HepG2 (cell line): ENCODE measurements at regions not wholly inside any gene's neighbourhood (a gene's known extent, or its start where the extent isn't known, plus 50 kb on each side); places are given as distances from the start of the nearest gene placed in this dataset.

Experiments used
- ATF1 ChIP-seq: IDR thresholded peaks from 2 replicates; pipeline ENCODE4 v1.6.1; 2016; ENCODE audit warnings: mild to moderate bottlenecking, control low read depth
- BCLAF1 ChIP-seq: fragments of 450-650 bp; IDR thresholded peaks from 2 replicates; pipeline ENCODE4 v1.6.1; 2017; ENCODE audit warnings: mild to moderate bottlenecking
- FOXA1 ChIP-seq, 2 experiments: fragments of 450-650 bp in 1 of 2; sonication (generic) in 1 of 2; formaldehyde crosslinking in 1 of 2; IDR thresholded peaks; 2 replicates each; pipeline versions ENCODE4 v1.4.0 to v1.6.1; 2016 to 2020; ENCODE audit warnings: missing genetic modification reagents in 1 of 2
- GMEB1 ChIP-seq: sonication (generic); formaldehyde crosslinking; IDR thresholded peaks from 2 replicates; pipeline ENCODE4 v1.5.1; 2020; ENCODE audit warnings: missing genetic modification reagents, mild to moderate bottlenecking, borderline replicate concordance
- HMGXB4 ChIP-seq, 2 experiments: sonication (generic) in 1 of 2; formaldehyde crosslinking in 1 of 2; IDR thresholded peaks; 2 replicates each; pipeline versions ENCODE4 v1.4.0 to v1.6.1; 2018 to 2020; ENCODE audit warnings: missing genetic modification reagents in 2 of 2, borderline replicate concordance in 1 of 2, low read depth in 1 of 2, mild to moderate bottlenecking in 1 of 2, missing biosample characterization in 1 of 2
- JUND ChIP-seq: sonication (generic); formaldehyde crosslinking; IDR thresholded peaks from 2 replicates; pipeline ENCODE4 v1.8.0; 2022; ENCODE audit warnings: mild to moderate bottlenecking, missing genetic modification reagents
- NKX3-1 ChIP-seq: sonication (generic); formaldehyde crosslinking; IDR thresholded peaks from 2 replicates; pipeline ENCODE4 v1.5.0; 2020; ENCODE audit warnings: missing genetic modification reagents
- PATZ1 ChIP-seq: sonication (generic); formaldehyde crosslinking; IDR thresholded peaks from 2 replicates; pipeline ENCODE4 v1.4.0; 2020; ENCODE audit warnings: missing genetic modification reagents
- SOX6 ChIP-seq, 2 experiments: fragments of 450-650 bp in 1 of 2; sonication (generic) in 1 of 2; formaldehyde crosslinking in 1 of 2; IDR thresholded peaks; 2 replicates each; pipeline versions ENCODE4 v1.4.0 to v1.6.1; 2017 to 2020; ENCODE audit warnings: antibody characterized with exemption in 1 of 2, mild to moderate bottlenecking in 1 of 2, missing genetic modification reagents in 1 of 2
- SP5 ChIP-seq: IDR thresholded peaks from 2 replicates; pipeline ENCODE4 v1.6.1; 2016; ENCODE audit warnings: low read depth, borderline replicate concordance
- TBX2 ChIP-seq: sonication (generic); formaldehyde crosslinking; IDR thresholded peaks from 2 replicates; pipeline ENCODE4 v1.5.0; 2020; ENCODE audit warnings: missing genetic modification reagents, mild to moderate bottlenecking, borderline replicate concordance
- TRIM24 ChIP-seq: sonication (generic); formaldehyde crosslinking; IDR thresholded peaks from 2 replicates; pipeline ENCODE4 v1.8.0; 2022; ENCODE audit warnings: mild to moderate bottlenecking, missing genetic modification reagents
- ZBTB34 ChIP-seq: sonication (generic); formaldehyde crosslinking; IDR thresholded peaks from 2 replicates; pipeline ENCODE4 v1.8.0; 2022; ENCODE audit warnings: mild to moderate bottlenecking, missing genetic modification reagents
- ZNF280D ChIP-seq: sonication (generic); formaldehyde crosslinking; IDR thresholded peaks from 2 replicates; pipeline ENCODE4 v1.5.1; 2020; ENCODE audit warnings: mild to moderate bottlenecking, missing genetic modification reagents

GRCh38 chr6:113352029-113352801, 504.9 kb upstream of the MARCKS start (continued):
- TF ChIP-seq BCLAF1 (no peak), GMEB1 (CRISPR knock-in tag) (peak; percentile 34; the same call in 1 of the 2 replicates), TBX2 (peak; percentile 91), NKX3-1 (CRISPR knock-in tag) (0 out of 2 replicates have a peak, but pooled peaks have one; percentile 64), ZBTB34 (CRISPR knock-in tag) (peak; percentile 100), PATZ1 (CRISPR knock-in tag) (peak; percentile 90), ZNF280D (peak; percentile 81; the same call in 1 of the 2 replicates), SP5 (CRISPR knock-in tag) (peak; percentile 99), JUND (CRISPR knock-in tag) (peak; percentile 91), SOX6 (IDR thresholded peaks at IDR 0.05) (no peak), SOX6 (CRISPR knock-in tag; IDR thresholded peaks at IDR 0.05) (peak; percentile 99), ATF1 (CRISPR knock-in tag) (peak; percentile 49), HMGXB4 (CRISPR knock-in tag; IDR thresholded peaks at IDR 0.05; ENCODE audit: borderline replicate concordance in 1 of 2, low read depth in 1 of 2) (peak in 1 of 2 experiments; percentile 49; a peak in 1 of 4 replicates), FOXA1 (IDR thresholded peaks at IDR 0.05) (peak; percentile 72), FOXA1 (CRISPR knock-in tag; IDR thresholded peaks at IDR 0.05) (peak; percentile 97), TRIM24 (CRISPR knock-in tag) (peak; percentile 81)
